ENCODE measurements at regions not wholly inside any gene's neighbourhood (a gene's known extent, or its start where the extent isn't known, plus 50 kb on each side); places are given as distances from the start of the nearest gene placed in this dataset.

DNA sequence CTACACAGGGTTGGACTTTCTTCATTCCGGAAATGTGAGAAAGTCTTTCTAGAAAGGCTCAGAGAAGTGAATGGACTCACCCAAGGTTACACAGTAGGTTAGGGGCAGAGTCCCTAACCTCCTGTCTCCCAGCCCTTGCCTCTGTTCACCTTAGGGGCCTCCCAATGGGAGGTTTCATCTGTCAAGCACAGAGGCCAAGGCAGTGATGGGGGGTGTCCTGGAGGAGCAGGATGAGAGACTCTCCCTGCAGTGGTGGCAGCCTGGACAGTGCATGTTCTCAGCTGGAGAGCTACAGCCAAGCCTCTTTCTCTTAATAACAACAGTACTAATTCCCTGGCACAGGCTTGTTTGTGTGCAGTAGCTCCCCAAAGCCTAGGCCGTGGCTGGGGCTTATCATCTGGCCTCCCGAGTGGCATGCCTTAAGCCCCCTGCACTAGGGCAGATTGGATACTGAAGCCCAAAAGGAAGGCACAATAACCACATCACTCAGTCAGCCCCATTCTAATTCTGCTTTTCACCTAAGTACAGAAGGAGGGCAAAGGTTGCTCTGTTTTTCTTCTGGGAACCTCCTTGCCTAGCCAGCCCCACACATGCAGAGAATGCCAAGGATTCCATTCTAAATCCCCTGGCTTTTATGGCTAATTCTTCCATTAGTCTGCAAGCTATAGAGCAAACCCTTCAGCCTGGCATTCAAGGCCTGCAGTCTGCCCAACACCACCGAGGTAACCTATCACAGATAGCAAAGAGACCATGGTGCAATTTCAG is 50.2 kb upstream of the XPA start:
- in situ Hi-C loops (cut with MboI) = no loop called here
- no peak for DNase-seq
- Histone ChIP-seq H3K9me3 (ENCODE audit: low read depth) (no peaks in the 10 kb centered on the region), H3K9me2 (ENCODE audit: insufficient read depth) (no peaks in the 10 kb centered on the region), H3K4me2 (ENCODE audit: unreplicated experiment) (no peak overlapping the region), H4K20me1 (ENCODE audit: insufficient read depth) (no peaks in the 10 kb centered on the region), H3K4me1 (ENCODE audit: insufficient read depth) (no peaks in the 10 kb centered on the region), H3K27me3 (replicated peaks; ENCODE audit: insufficient read depth) (peaks cover 53% of the 10 kb centered on the region), H3K27ac (no peak overlapping the region), H2AFZ (no peak overlapping the region), H3K4me3 (no peak overlapping the region), H3K9ac (no peak overlapping the region), H3K79me2 (ENCODE audit: insufficient read depth) (no peaks in the 10 kb centered on the region), H3K36me3 (ENCODE audit: low read depth) (no peaks in the 10 kb centered on the region), H3F3A (ENCODE audit: insufficient read depth) (no peaks in the 10 kb centered on the region)
- 51 to 53% methylated on average over 4 of the region's 4 CpGs for WGBS, 2 experiments (ENCODE audit: low coverage in 1 of 2, low lambda C conversion rate in 2 of 2, missing lambda C conversion rate in 2 of 2)
- TF ChIP-seq EZH2 (IDR thresholded peaks at IDR 0.05; ENCODE audit: insufficient read depth, poor library complexity, severe bottlenecking) (no peak), EZH2phosphoT487 (IDR thresholded peaks at IDR 0.05; ENCODE audit: insufficient read depth, low read depth) (no peak)

DNA sequence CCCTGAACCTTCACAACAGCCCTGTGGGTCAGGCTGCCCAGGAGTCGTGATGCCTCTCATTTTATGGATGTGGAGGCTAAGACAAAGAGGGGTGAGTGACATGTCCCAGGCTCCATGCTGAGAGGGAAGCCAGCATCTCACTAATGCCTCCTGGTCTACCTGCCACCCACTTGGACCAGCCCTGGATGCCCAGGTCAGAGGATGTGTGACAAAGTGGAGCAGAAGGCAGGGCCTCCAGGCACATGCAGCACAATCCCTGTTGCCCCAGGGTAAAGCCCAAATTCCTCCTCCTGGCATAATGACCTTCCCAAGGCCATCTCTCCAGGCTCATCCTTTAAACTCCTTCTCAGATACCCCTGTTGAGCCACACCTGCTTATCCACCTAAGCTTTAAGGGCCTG is 51.4 kb upstream of the XPA start:
- in situ Hi-C loops (cut with MboI) = no loop called here
- DNase-seq = no peak
- H3K4me1 ChIP-seq (ENCODE audit: insufficient read depth) = no peaks in the 10 kb centered on the region
- 7 to 10% methylated on average over 1 of the region's 1 CpG for WGBS, 2 experiments (ENCODE audit: low coverage in 1 of 2, low lambda C conversion rate in 2 of 2, missing lambda C conversion rate in 2 of 2)
- no peaks in the 10 kb centered on the region for H3K9me3 ChIP-seq (ENCODE audit: low read depth)
- H3K4me2 ChIP-seq (ENCODE audit: unreplicated experiment) = no peak overlapping the region
- no peaks in the 10 kb centered on the region for H4K20me1 ChIP-seq (ENCODE audit: insufficient read depth)
- H3K36me3 ChIP-seq (ENCODE audit: low read depth) = no peaks in the 10 kb centered on the region
- no peak overlapping the region for H3K9ac ChIP-seq
- H3K9me2 ChIP-seq (ENCODE audit: insufficient read depth) = no peaks in the 10 kb centered on the region
- H3K27me3 ChIP-seq (replicated peaks; ENCODE audit: insufficient read depth) = peaks cover 48% of the 10 kb centered on the region
- no peak for TF ChIP-seq EZH2phosphoT487 (IDR thresholded peaks at IDR 0.05; ENCODE audit: insufficient read depth, low read depth)
- no peak for TF ChIP-seq EZH2 (IDR thresholded peaks at IDR 0.05; ENCODE audit: insufficient read depth, poor library complexity, severe bottlenecking)
- no peak overlapping the region for H2AFZ ChIP-seq
- no peak overlapping the region for H3K4me3 ChIP-seq
- no peaks in the 10 kb centered on the region for H3F3A ChIP-seq (ENCODE audit: insufficient read depth)
- H3K27ac ChIP-seq = no peak overlapping the region
- H3K79me2 ChIP-seq (ENCODE audit: insufficient read depth) = no peaks in the 10 kb centered on the region

DNA sequence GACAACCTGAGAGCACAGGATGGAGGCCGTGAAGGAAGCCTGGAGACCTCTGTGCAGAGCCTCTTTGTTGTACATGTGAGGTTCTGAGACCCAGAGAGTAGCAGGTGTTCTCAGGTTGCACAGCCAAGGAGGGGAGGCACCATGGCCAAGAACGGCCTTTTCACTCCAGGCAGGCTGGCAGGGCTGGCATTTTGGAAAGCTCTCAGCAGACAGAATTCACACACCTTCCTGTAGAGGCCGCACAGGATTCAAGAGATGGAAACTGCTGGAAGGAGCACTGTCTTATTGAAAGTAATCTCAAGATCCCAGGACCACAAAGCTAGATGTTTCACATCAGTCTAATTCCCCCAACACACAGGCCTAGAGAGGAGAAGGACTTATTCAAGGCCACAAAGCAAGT is 52.8 kb upstream of the XPA start:
- H3K36me3 ChIP-seq (ENCODE audit: low read depth) = no peaks in the 10 kb centered on the region
- H3K9me2 ChIP-seq (ENCODE audit: insufficient read depth) = no peaks in the 10 kb centered on the region
- 46 to 52% methylated on average over 3 of the region's 3 CpGs for WGBS, 2 experiments (ENCODE audit: low coverage in 1 of 2, low lambda C conversion rate in 2 of 2, missing lambda C conversion rate in 2 of 2)
- H3K4me1 ChIP-seq (ENCODE audit: insufficient read depth) = no peaks in the 10 kb centered on the region
- no peaks in the 10 kb centered on the region for H3F3A ChIP-seq (ENCODE audit: insufficient read depth)
- H2AFZ ChIP-seq = no peak overlapping the region
- in situ Hi-C loops (cut with MboI) = no loop called here
- H3K4me2 ChIP-seq (ENCODE audit: unreplicated experiment) = no peak overlapping the region
- no peaks in the 10 kb centered on the region for H3K9me3 ChIP-seq (ENCODE audit: low read depth)
- no peaks in the 10 kb centered on the region for H3K79me2 ChIP-seq (ENCODE audit: insufficient read depth)
- no peak overlapping the region for H3K27ac ChIP-seq
- no peak overlapping the region for H3K4me3 ChIP-seq
- TF ChIP-seq EZH2phosphoT487 (IDR thresholded peaks at IDR 0.05; ENCODE audit: insufficient read depth, low read depth) (no peak), EZH2 (IDR thresholded peaks at IDR 0.05; ENCODE audit: insufficient read depth, poor library complexity, severe bottlenecking) (no peak)
- H3K27me3 ChIP-seq (replicated peaks; ENCODE audit: insufficient read depth) = peaks cover 41% of the 10 kb centered on the region
- DNase-seq = no peak
- no peak overlapping the region for H3K9ac ChIP-seq
- H4K20me1 ChIP-seq (ENCODE audit: insufficient read depth) = no peaks in the 10 kb centered on the region

DNA sequence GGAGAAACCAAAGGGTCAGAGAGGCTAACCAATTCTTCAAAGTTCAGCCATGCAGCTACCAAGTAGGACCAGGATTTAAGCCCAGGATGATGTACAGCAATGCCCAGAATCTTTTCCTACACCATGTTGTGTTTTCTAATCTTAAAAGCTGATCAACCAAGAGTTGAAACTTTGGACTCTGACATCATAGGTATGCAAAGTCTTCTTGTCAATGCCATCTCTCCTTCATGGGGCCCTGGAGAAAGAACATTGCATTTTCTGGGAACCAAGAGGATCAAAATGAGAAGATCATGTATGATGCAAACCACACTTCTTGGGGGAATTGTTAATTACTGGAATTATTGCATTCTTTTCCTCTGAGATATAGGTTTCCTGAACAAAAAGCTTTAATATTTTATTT is 54.4 kb upstream of the XPA start:
- in situ Hi-C loops (cut with MboI) = no loop called here
- Histone ChIP-seq H3K36me3 (ENCODE audit: low read depth) (no peaks in the 10 kb centered on the region), H2AFZ (no peak overlapping the region), H3F3A (ENCODE audit: insufficient read depth) (no peaks in the 10 kb centered on the region), H3K4me2 (ENCODE audit: unreplicated experiment) (no peak overlapping the region), H3K9ac (no peak overlapping the region), H3K4me3 (no peak overlapping the region), H3K9me3 (ENCODE audit: low read depth) (no peaks in the 10 kb centered on the region), H3K79me2 (ENCODE audit: insufficient read depth) (no peaks in the 10 kb centered on the region), H3K27ac (no peak overlapping the region), H4K20me1 (ENCODE audit: insufficient read depth) (no peaks in the 10 kb centered on the region), H3K9me2 (ENCODE audit: insufficient read depth) (no peaks in the 10 kb centered on the region), H3K27me3 (replicated peaks; ENCODE audit: insufficient read depth) (peaks cover 33% of the 10 kb centered on the region), H3K4me1 (ENCODE audit: insufficient read depth) (no peaks in the 10 kb centered on the region)
- no peak for DNase-seq
- TF ChIP-seq EZH2 (IDR thresholded peaks at IDR 0.05; ENCODE audit: insufficient read depth, poor library complexity, severe bottlenecking) (no peak), EZH2phosphoT487 (IDR thresholded peaks at IDR 0.05; ENCODE audit: insufficient read depth, low read depth) (no peak)

DNA sequence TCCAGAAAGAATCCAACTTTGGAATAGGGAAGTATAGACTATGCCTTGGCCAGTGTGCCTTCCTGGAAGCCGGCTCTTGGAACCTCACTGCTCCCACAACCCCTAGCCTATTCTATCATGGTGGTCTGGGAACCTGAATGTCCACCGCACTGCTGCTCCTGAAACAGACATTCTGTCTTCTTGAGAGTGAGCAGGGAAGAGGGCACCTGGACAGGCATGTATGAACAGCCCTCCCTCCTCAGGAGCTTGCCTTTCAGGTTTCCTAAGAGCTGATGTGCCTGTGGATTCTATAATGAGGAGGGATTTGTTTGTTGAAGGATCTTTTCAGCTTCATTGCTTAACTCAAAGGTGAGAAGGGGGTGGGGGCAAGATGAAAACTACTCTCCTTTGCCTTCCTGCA is 55.1 kb upstream of the XPA start:
- H3K4me3 ChIP-seq = no peak overlapping the region
- DNase-seq = no peak
- H3K79me2 ChIP-seq (ENCODE audit: insufficient read depth) = no peaks in the 10 kb centered on the region
- H3F3A ChIP-seq (ENCODE audit: insufficient read depth) = no peaks in the 10 kb centered on the region
- in situ Hi-C loops (cut with MboI) = no loop called here
- H3K4me1 ChIP-seq (ENCODE audit: insufficient read depth) = no peaks in the 10 kb centered on the region
- no peak overlapping the region for H2AFZ ChIP-seq
- no peak overlapping the region for H3K4me2 ChIP-seq (ENCODE audit: unreplicated experiment)
- no peaks in the 10 kb centered on the region for H4K20me1 ChIP-seq (ENCODE audit: insufficient read depth)
- H3K9ac ChIP-seq = no peak overlapping the region
- H3K9me3 ChIP-seq (ENCODE audit: low read depth) = no peaks in the 10 kb centered on the region
- H3K27me3 ChIP-seq (replicated peaks; ENCODE audit: insufficient read depth) = peaks cover 28% of the 10 kb centered on the region
- WGBS, 2 experiments (ENCODE audit: low coverage in 1 of 2, low lambda C conversion rate in 2 of 2, missing lambda C conversion rate in 2 of 2) = 51 to 53% methylated on average over 2 of the region's 2 CpGs
- no peaks in the 10 kb centered on the region for H3K9me2 ChIP-seq (ENCODE audit: insufficient read depth)
- TF ChIP-seq EZH2 (IDR thresholded peaks at IDR 0.05; ENCODE audit: insufficient read depth, poor library complexity, severe bottlenecking) = no peak
- no peak for TF ChIP-seq EZH2phosphoT487 (IDR thresholded peaks at IDR 0.05; ENCODE audit: insufficient read depth, low read depth)
- H3K27ac ChIP-seq = no peak overlapping the region
- no peaks in the 10 kb centered on the region for H3K36me3 ChIP-seq (ENCODE audit: low read depth)

All from GM23248 (cell line).